Left forelimb (tissue), 1 donor: ENCODE measurements at regions not wholly inside any gene's neighbourhood (a gene's known extent, or its start where the extent isn't known, plus 50 kb on each side); places are given as distances from the start of the nearest gene placed in this dataset.

Experiments used
- DNase-seq: peaks from one replicate; pipeline ENCODE4 v3.0.0-alpha.2; 2018; ENCODE audit warnings: low spot score

DNA sequence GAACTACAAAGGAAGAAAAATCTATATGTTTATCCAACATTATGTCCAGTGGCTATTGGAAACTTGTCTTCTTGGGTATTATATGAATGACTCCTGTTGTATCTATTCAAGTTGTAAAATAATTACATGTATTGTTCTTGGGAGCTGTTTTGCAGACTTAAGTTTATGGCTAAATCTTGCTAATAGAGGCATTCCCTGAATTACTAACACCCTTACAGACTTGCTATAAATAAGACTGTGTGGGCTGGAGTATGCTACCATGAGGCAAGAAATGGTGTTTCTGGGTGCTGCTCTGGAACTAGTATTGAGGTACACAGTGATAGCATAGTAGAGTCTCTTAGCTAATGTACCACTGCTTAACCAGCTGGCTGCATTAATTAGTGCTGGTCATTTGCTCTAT lies 155.1 kb downstream of the HIPK3 start:
- DNase-seq, result no peak

DNA sequence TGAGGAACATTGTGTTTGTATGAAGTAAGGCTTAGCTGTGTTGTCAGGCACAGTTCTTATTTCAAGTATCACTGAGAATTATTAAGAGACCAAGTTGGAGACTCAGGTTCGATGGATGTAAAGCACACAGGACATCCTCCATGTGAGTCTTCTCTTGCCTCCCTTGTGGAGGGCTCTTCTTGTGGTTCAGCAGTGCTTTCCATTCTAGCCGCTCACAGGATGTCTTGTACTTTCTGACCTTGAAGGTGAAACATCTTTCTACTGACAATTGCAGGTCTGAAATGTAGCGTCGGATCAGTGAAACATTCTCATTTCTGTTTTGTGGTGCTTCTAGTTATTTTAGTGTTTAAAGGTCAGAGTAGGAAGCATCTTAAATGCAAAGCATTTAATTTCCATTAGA lies 154.6 kb downstream of the HIPK3 start:
- DNase-seq, result no peak

DNA sequence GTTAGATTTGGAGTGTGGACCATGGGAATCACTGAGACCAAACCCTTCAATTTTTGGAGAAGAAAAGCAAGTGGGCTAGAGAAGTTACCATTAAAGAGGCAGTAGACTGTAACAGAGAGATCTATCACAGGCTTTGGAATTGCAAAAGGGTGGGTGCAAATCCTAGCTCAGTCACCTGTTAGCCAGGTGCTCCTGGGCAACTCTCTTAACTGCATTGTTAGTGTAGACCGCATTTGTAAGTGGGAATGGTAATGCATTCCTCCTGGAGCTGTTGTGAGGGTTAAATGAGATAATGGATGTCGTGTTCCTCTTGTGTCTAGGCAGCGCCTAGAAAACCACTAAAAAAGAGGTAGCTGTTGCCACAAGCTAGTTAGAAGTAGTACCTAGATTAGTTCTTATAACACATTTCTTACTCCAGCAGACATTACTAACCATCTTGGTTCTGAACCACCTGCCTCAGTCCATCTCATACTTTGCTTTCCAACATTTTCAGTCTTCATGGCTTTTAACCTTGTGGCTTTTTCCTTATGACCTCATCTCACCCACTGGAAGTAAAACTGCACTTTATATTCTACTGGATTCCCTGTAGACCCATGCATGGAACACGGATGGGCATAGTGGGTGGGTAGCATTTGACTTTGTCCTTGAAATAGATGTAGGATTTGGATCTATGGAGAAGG lies 153.0 kb downstream of the HIPK3 start:
- DNase-seq, result no peak
